HepG2 (cell line): ENCODE measurements at regions not wholly inside any gene's neighbourhood (a gene's known extent, or its start where the extent isn't known, plus 50 kb on each side); places are given as distances from the start of the nearest gene placed in this dataset.
A peak's percentile ranks its signal among the peaks of the same experiment; 100 is the strongest.

Source experiments
- ATAC-seq: fragments of 200-7000 bp; cut with Tn5 transposase; 3 replicates; pipeline ENCODE4 v1.9.1; 2020; ENCODE audit warnings: mild to moderate bottlenecking, moderate library complexity
- BruUV-seq: library from RNA; stranded (reverse); fragments of 400-500 nt; replicated peaks from 2 replicates; lab custom pipeline; 2021; lab: Mats Ljungman, UMichigan
- CTCF ChIA-PET: fragments of 300-600 bp; formaldehyde crosslinking; extraction: SDS; loops from one replicate; lab custom pipeline; 2021; ENCODE audit warnings: low total read pairs, inconsistent platforms, low intra/inter-chr PET ratio; lab: Yijun Ruan, JAX
- POLR2A ChIA-PET: fragments of 350-600 bp; sonication (Branson Sonifier 250); formaldehyde crosslinking; loops from one replicate; lab custom pipeline; 2020; ENCODE audit warnings: antibody characterized with exemption, inconsistent platforms; lab: Yijun Ruan, JAX
- DNase-seq: peaks from one replicate; pipeline ENCODE4 v3.0.0-alpha.2; 2015; ENCODE audit warnings: low spot score
- FAIRE-seq: peaks from 3 replicates; lab custom pipeline; 2011; peaks lifted over from hg19 to GRCh38; lab: Jason Lieb, UNC
- H2AFZ ChIP-seq: one replicate; pipeline ENCODE4 v1.6.1; 2011; ENCODE audit warnings: low read length, inconsistent platforms
- H3K27ac ChIP-seq: fragments of 300-600 bp; 3 replicates; pipeline ENCODE4 v1.8.0; 2011; ENCODE audit warnings: mixed run types, mild to moderate bottlenecking, mixed read lengths, low read length, inconsistent platforms; ENCODE audit not compliant: insufficient read depth; ENCODE audit errors: extremely low read length
- H3K27me3 ChIP-seq, 2 experiments: fragments of 200-600 bp in 1 of 2; 2 replicates in 1 of 2; 3 replicates in 1 of 2; pipeline versions ENCODE4 v1.6.0 to v1.8.0; 2011; ENCODE audit warnings: low read length in 2 of 2, mild to moderate bottlenecking in 2 of 2, moderate library complexity in 2 of 2, inconsistent platforms in 1 of 2; ENCODE audit not compliant: insufficient read depth in 2 of 2, control insufficient read depth in 1 of 2
- H3K36me3 ChIP-seq, 2 experiments: fragments of 200-600 bp in 1 of 2; replicated peaks in 1 of 2; 2 replicates in 1 of 2; 3 replicates in 1 of 2; pipeline versions ENCODE4 v1.5.1 to v1.8.0; 2011; ENCODE audit warnings: low read length in 2 of 2, inconsistent platforms in 1 of 2; ENCODE audit not compliant: insufficient read depth in 2 of 2, control insufficient read depth in 1 of 2
- H3K4me1 ChIP-seq: 2 replicates; pipeline ENCODE4 v1.5.1; 2012; ENCODE audit warnings: low read length, inconsistent platforms; ENCODE audit not compliant: insufficient read depth
- H3K4me2 ChIP-seq: 2 replicates; pipeline ENCODE4 v1.6.0; 2011; ENCODE audit warnings: low read depth, low read length, inconsistent platforms
- H3K4me3 ChIP-seq, 3 experiments: fragments of 200-600 bp in 1 of 3; sonication (generic), shearing (Covaris generic) in 1 of 3; replicated peaks in 1 of 3; 2 replicates each; pipeline ENCODE4 v1.5.1; 2011 to 2016; ENCODE audit warnings: low read length in 3 of 3, inconsistent platforms in 2 of 3, low read depth in 2 of 3, mild to moderate bottlenecking in 2 of 3, control low read depth in 1 of 3, mixed read lengths in 1 of 3; ENCODE audit not compliant: insufficient read depth in 1 of 3
- H3K79me2 ChIP-seq: one replicate; pipeline ENCODE4 v1.6.1; 2011; ENCODE audit warnings: low read length, inconsistent platforms; ENCODE audit not compliant: insufficient read depth
- H3K9ac ChIP-seq: 2 replicates; pipeline ENCODE4 v1.6.0; 2011; ENCODE audit warnings: mild to moderate bottlenecking, low read depth, low read length, inconsistent platforms; ENCODE audit not compliant: insufficient read depth
- H3K9me3 ChIP-seq: 2 replicates; pipeline ENCODE4 v1.5.1; 2012; ENCODE audit warnings: mild to moderate bottlenecking, low read length
- H4K20me1 ChIP-seq: 2 replicates; pipeline ENCODE4 v1.6.0; 2011; ENCODE audit warnings: inconsistent platforms, mild to moderate bottlenecking, low read length, moderate library complexity; ENCODE audit not compliant: insufficient read depth
- FOXJ3 ChIP-seq: sonication (generic); formaldehyde crosslinking; IDR thresholded peaks from 2 replicates; pipeline ENCODE4 v1.4.0; 2020; ENCODE audit warnings: missing genetic modification reagents, mild to moderate bottlenecking, borderline replicate concordance
- IRX3 ChIP-seq: sonication (generic); formaldehyde crosslinking; IDR thresholded peaks from 2 replicates; pipeline ENCODE4 v1.8.1; 2023; ENCODE audit warnings: mild to moderate bottlenecking, low read depth, missing genetic modification reagents, borderline replicate concordance
- NCOA2 ChIP-seq: sonication (generic); formaldehyde crosslinking; IDR thresholded peaks from 2 replicates; pipeline ENCODE4 v1.8.0; 2022; ENCODE audit warnings: inconsistent platforms
- RBAK ChIP-seq: sonication (generic); formaldehyde crosslinking; IDR thresholded peaks from 2 replicates; pipeline ENCODE4 v1.5.1; 2020; ENCODE audit warnings: mild to moderate bottlenecking, missing genetic modification reagents
- SNRNP70 ChIP-seq: fragments of 200-400 bp; formaldehyde crosslinking; IDR thresholded peaks from 2 replicates; pipeline ENCODE4 v1.6.1; 2017; ENCODE audit warnings: mild to moderate bottlenecking, low read depth, low read length, moderate library complexity
- SOX13 ChIP-seq, 3 experiments: fragments of 450-650 bp in 1 of 3; sonication (generic) in 1 of 3; formaldehyde crosslinking in 1 of 3; IDR thresholded peaks in 2 of 3; conservative IDR thresholded peaks in 1 of 3; 2 replicates each; pipeline versions ENCODE4 v1.5.0 to v1.6.1; 2016 to 2020; ENCODE audit warnings: antibody characterized with exemption in 1 of 3, mild to moderate bottlenecking in 1 of 3, missing compliant biosample characterization in 1 of 3, missing genetic modification reagents in 1 of 3, moderate library complexity in 1 of 3
- XBP1 ChIP-seq: sonication (generic); formaldehyde crosslinking; IDR thresholded peaks from 2 replicates; pipeline ENCODE4 v1.5.0; 2020; ENCODE audit warnings: missing genetic modification reagents
- YY1 ChIP-seq: IDR thresholded peaks from 2 replicates; pipeline ENCODE4 v1.6.1; 2011; ENCODE audit warnings: low read length, low read depth, moderate library complexity, mild to moderate bottlenecking; ENCODE audit not compliant: insufficient read depth, insufficient replicate concordance
- ZNF136 ChIP-seq: sonication (generic); formaldehyde crosslinking; IDR thresholded peaks from 2 replicates; pipeline ENCODE4 v1.8.1; 2022; ENCODE audit warnings: low read depth, mild to moderate bottlenecking, moderate library complexity, missing genetic modification reagents
- WGBS: methylation state at CpG from one replicate; pipeline ENCODE4 v1.1.6; 2017; ENCODE audit warnings: low lambda C conversion rate; 5-methylcytosine and 5-hydroxymethylcytosine counted together
- in situ Hi-C: cut with HindIII; loops from 2 replicates; pipeline ENCODE4 v1.10.0; 2017; ENCODE audit warnings: low pct_unique_long_range_greater_than_20kb; ENCODE audit not compliant: extremely low pct_ligation_motif_present
- intact Hi-C: fragments of 100-400 bp; cut with micrococcal nuclease; formaldehyde crosslinking; loops from one replicate; pipeline ENCODE4 v1.10.0; 2022; ENCODE audit not compliant: unreplicated experiment

- ATAC-seq: no peak
- TF ChIP-seq YY1: no peak
- no peak for TF ChIP-seq IRX3 (CRISPR knock-in tag)
- TF ChIP-seq FOXJ3 (CRISPR knock-in tag): no peak
- TF ChIP-seq SNRNP70: no peak
- no peak for TF ChIP-seq NCOA2 (CRISPR knock-in tag)
- TF ChIP-seq ZNF136 (CRISPR knock-in tag): no peak
- no peak for TF ChIP-seq XBP1
- no peak for TF ChIP-seq SOX13 (IDR thresholded peaks at IDR 0.05)
- TF ChIP-seq SOX13 (CRISPR knock-in tag; conservative IDR thresholded peaks at IDR 0.05 in 1 of 2, IDR thresholded peaks at IDR 0.05 in 1 of 2): no peak
- no peak for TF ChIP-seq RBAK (CRISPR knock-in tag)
- TF ChIP-seq, all 625 proteins: peak for 0
- ChIA-PET POLR2A (interaction anchor here (0.7 to 0.8 kb wide), 2 partner anchors 56 to 239 kb away, joined by 4 read pairs; no protein-coding TSS in a partner anchor), CTCF (no interaction called here)
- H3K9ac ChIP-seq: no peak overlapping the region
- no peaks in the 10 kb centered on the region for H3K36me3 ChIP-seq
- no peak overlapping the region for H3K4me2 ChIP-seq
- in situ Hi-C loops: no loop called here
- H3K4me1 ChIP-seq: peaks cover 37% of the 10 kb centered on the region
- H3K79me2 ChIP-seq: peaks cover 29% of the 10 kb centered on the region
- peaks cover 0 to 13% of the 10 kb centered on the region in 2 experiments; a peak in 2 of 5 replicates for H3K27me3 ChIP-seq
- H3K4me3 ChIP-seq: no peak overlapping the region
- FAIRE-seq (peak; percentile 55), DNase-seq (no peak)
- no peak overlapping the region for H2AFZ ChIP-seq
- WGBS: 88% methylated on average over 6 of the region's 6 CpGs
- no peaks in the 10 kb centered on the region for H4K20me1 ChIP-seq
- no TSS peak for BruUV-seq
- no peak overlapping the region for H3K27ac ChIP-seq
- no peaks in the 10 kb centered on the region for H3K9me3 ChIP-seq
- intact Hi-C loops: no loop called here
These were observed 73.0 kb upstream of the VGLL4 start for GRCh38 chr3:11716573-11717290.
